ENCODE measurements at regions not wholly inside any gene's neighbourhood (a gene's known extent, or its start where the extent isn't known, plus 50 kb on each side); places are given as distances from the start of the nearest gene placed in this dataset.
A peak's percentile ranks its signal among the peaks of the same experiment; 100 is the strongest.
"Not testable (repeated sequence)": the region's sequence is repeated elsewhere in the genome, so short reads cannot be mapped to it uniquely, and the experiment has no call there.

GRCh38 chr3:67154429-67154828 lies 156.3 kb downstream of the KBTBD8 start:
- no peak for DNase-seq (ENCODE audit: low spot score)

GRCh38 chr3:67167481-67167880 lies 169.4 kb downstream of the KBTBD8 start:
- no peak for DNase-seq (ENCODE audit: low spot score)

GRCh38 chr3:67171841-67172240 lies 173.7 kb downstream of the KBTBD8 start:
- DNase-seq (ENCODE audit: low spot score) = no peak

- not testable (repeated sequence) for DNase-seq (ENCODE audit: low spot score)
These were observed 175.0 kb downstream of the KBTBD8 start for GRCh38 chr3:67173130-67173529.

GRCh38 chr3:67176396-67176795 lies 178.3 kb downstream of the KBTBD8 start:
- DNase-seq (ENCODE audit: low spot score) = peak; percentile 53

- DNase-seq (ENCODE audit: low spot score) = no peak
These were observed 194.4 kb downstream of the KBTBD8 start for GRCh38 chr3:67192466-67192865.

GRCh38 chr3:67196677-67197076 lies 198.6 kb downstream of the KBTBD8 start:
- DNase-seq (ENCODE audit: low spot score) = no peak

- DNase-seq (ENCODE audit: low spot score) = no peak
These were observed 200.3 kb downstream of the KBTBD8 start for GRCh38 chr3:67198374-67198773.

- DNase-seq (ENCODE audit: low spot score) = no peak
These were observed 202.5 kb downstream of the KBTBD8 start for GRCh38 chr3:67200618-67201017.

- DNase-seq (ENCODE audit: low spot score) = no peak
These were observed 202.9 kb downstream of the KBTBD8 start for GRCh38 chr3:67201026-67201425.

- DNase-seq (ENCODE audit: low spot score) = no peak
These were observed 203.9 kb downstream of the KBTBD8 start for GRCh38 chr3:67202053-67202452.

- DNase-seq (ENCODE audit: low spot score) = no peak
These were observed 206.8 kb downstream of the KBTBD8 start for GRCh38 chr3:67204951-67205350.

- no peak for DNase-seq (ENCODE audit: low spot score)
These were observed 217.6 kb downstream of the KBTBD8 start for GRCh38 chr3:67215690-67216089.

GRCh38 chr3:67227030-67227429 lies 228.9 kb downstream of the KBTBD8 start:
- DNase-seq (ENCODE audit: low spot score) = no peak

- no peak for DNase-seq (ENCODE audit: low spot score)
These were observed 230.0 kb downstream of the KBTBD8 start for GRCh38 chr3:67228136-67228535.

GRCh38 chr3:67232642-67233041 lies 234.5 kb downstream of the KBTBD8 start:
- no peak for DNase-seq (ENCODE audit: low spot score)

- no peak for DNase-seq (ENCODE audit: low spot score)
These were observed 241.2 kb downstream of the KBTBD8 start for GRCh38 chr3:67239353-67239752.

GRCh38 chr3:67241084-67241483 lies 243.0 kb downstream of the KBTBD8 start:
- no peak for DNase-seq (ENCODE audit: low spot score)

- no peak for DNase-seq (ENCODE audit: low spot score)
These were observed 246.0 kb downstream of the KBTBD8 start for GRCh38 chr3:67244130-67244529.

GRCh38 chr3:67245545-67245944 lies 247.4 kb downstream of the KBTBD8 start:
- no peak for DNase-seq (ENCODE audit: low spot score)

- DNase-seq (ENCODE audit: low spot score) = no peak
These were observed 250.6 kb downstream of the KBTBD8 start for GRCh38 chr3:67248726-67249125.

- DNase-seq (ENCODE audit: low spot score) = peak; percentile 58
These were observed 254.8 kb downstream of the KBTBD8 start for GRCh38 chr3:67252906-67253305.

GRCh38 chr3:67278015-67278618 lies 280.0 kb downstream of the KBTBD8 start:
- no peak for DNase-seq (ENCODE audit: low spot score)

GRCh38 chr3:67286586-67286985 lies 288.5 kb downstream of the KBTBD8 start:
- no peak for DNase-seq (ENCODE audit: low spot score)
